ENCODE measurements at regions not wholly inside any gene's neighbourhood (a gene's known extent, or its start where the extent isn't known, plus 50 kb on each side); places are given as distances from the start of the nearest gene placed in this dataset.

- TF ChIP-seq POLR2AphosphoS5 (IDR thresholded peaks at IDR 0.05) (no peak), SMC3 (conservative IDR thresholded peaks at IDR 0.05; ENCODE audit: poor library complexity) (no peak)
- H3K4me2 ChIP-seq (ENCODE audit: low read length), result no peak overlapping the region
- no peaks in the 10 kb centered on the region for H3K9me2 ChIP-seq (ENCODE audit: insufficient read depth, low read length)
- H3K79me2 ChIP-seq (replicated peaks; ENCODE audit: insufficient read depth, low read length), result no peaks in the 10 kb centered on the region
- H3K27me3 ChIP-seq (ENCODE audit: insufficient read depth, low read depth, low read length), result no peaks in the 10 kb centered on the region
- no peaks in the 10 kb centered on the region for H3F3A ChIP-seq (ENCODE audit: insufficient read depth, low read length, poor library complexity, severe bottlenecking)
- H2AFZ ChIP-seq (ENCODE audit: low read depth, low read length), result no peak overlapping the region
- H3K36me3 ChIP-seq (ENCODE audit: insufficient read depth, low read length), result no peaks in the 10 kb centered on the region
- no peaks in the 10 kb centered on the region for H4K20me1 ChIP-seq (ENCODE audit: insufficient read depth)
- H3K9me3 ChIP-seq (ENCODE audit: low read length), result no peaks in the 10 kb centered on the region
- H3K4me3 ChIP-seq (ENCODE audit: low read length), result no peak overlapping the region
- no peak overlapping the region for H3K9ac ChIP-seq (ENCODE audit: low read length)
- no peak overlapping the region for H3K27ac ChIP-seq (ENCODE audit: low read length)
Observed at GRCh38 chr4:170145120-170145519, 55.4 kb upstream of the AADAT start.

- Histone ChIP-seq H3K4me3 (ENCODE audit: low read length) (no peak overlapping the region), H3K9ac (ENCODE audit: low read length) (no peak overlapping the region), H3K27me3 (ENCODE audit: insufficient read depth, low read depth, low read length) (no peaks in the 10 kb centered on the region), H3F3A (ENCODE audit: insufficient read depth, low read length, poor library complexity, severe bottlenecking) (no peaks in the 10 kb centered on the region), H3K4me2 (ENCODE audit: low read length) (no peak overlapping the region), H4K20me1 (ENCODE audit: insufficient read depth) (no peaks in the 10 kb centered on the region), H3K36me3 (ENCODE audit: insufficient read depth, low read length) (no peaks in the 10 kb centered on the region), H3K9me2 (ENCODE audit: insufficient read depth, low read length) (no peaks in the 10 kb centered on the region), H3K9me3 (ENCODE audit: low read length) (no peaks in the 10 kb centered on the region), H3K79me2 (replicated peaks; ENCODE audit: insufficient read depth, low read length) (no peaks in the 10 kb centered on the region), H3K27ac (ENCODE audit: low read length) (no peak overlapping the region), H2AFZ (ENCODE audit: low read depth, low read length) (no peak overlapping the region)
- no peak for TF ChIP-seq REST (IDR thresholded peaks at IDR 0.05; ENCODE audit: borderline replicate concordance)
- TF ChIP-seq EZH2 (IDR thresholded peaks at IDR 0.05; ENCODE audit: borderline replicate concordance, insufficient read depth, low read length, poor library complexity, severe bottlenecking), result no peak
- TF ChIP-seq POLR2AphosphoS5 (IDR thresholded peaks at IDR 0.05), result no peak
- TF ChIP-seq EP300 (conservative IDR thresholded peaks at IDR 0.05; ENCODE audit: poor library complexity, severe bottlenecking), result no peak
- no peak for TF ChIP-seq CTCF (IDR thresholded peaks at IDR 0.05; ENCODE audit: poor library complexity, severe bottlenecking)
Observed at GRCh38 chr4:170139764-170140163, 50.0 kb upstream of the AADAT start.

Small RNAs in the stretch of these regions (small RNA-seq; reads per million reads assigned to genes)
- gene AC097486.1 (0 reads per million in 3 experiments), gene MIR6082 (0 reads per million in 3 experiments), gene RNU6ATAC13P (0 reads per million in 3 experiments)
